CD14-positive monocyte (primary cell): ENCODE measurements at regions not wholly inside any gene's neighbourhood (a gene's known extent, or its start where the extent isn't known, plus 50 kb on each side); places are given as distances from the start of the nearest gene placed in this dataset.

Source experiments
- DNase-seq, 3 donors: peaks; one replicate each; pipeline ENCODE4 v3.0.0-alpha.2; 2011 to 2022
- H2AFZ ChIP-seq: 2 replicates; pipeline ENCODE4 v1.6.0; 2012; ENCODE audit warnings: mild to moderate bottlenecking, low read depth, low read length, inconsistent platforms; ENCODE audit not compliant: insufficient read depth, poor library complexity, severe bottlenecking
- H3K27ac ChIP-seq, 2 donors: 1 replicate in 1 of 2; 2 replicates in 1 of 2; pipeline ENCODE4 v1.5.1; 2012 to 2013; ENCODE audit warnings: low read length in 2 of 2, control low read depth in 1 of 2, inconsistent platforms in 1 of 2, low read depth in 1 of 2, mild to moderate bottlenecking in 1 of 2
- H3K27me3 ChIP-seq, 2 donors: one replicate each; pipeline versions ENCODE4 v1.6.0 to v1.6.1; 2011 to 2013; ENCODE audit warnings: low read length in 2 of 2; ENCODE audit not compliant: control insufficient read depth in 2 of 2, insufficient read depth in 2 of 2
- H3K36me3 ChIP-seq, 2 donors: replicated peaks in 1 of 2; 1 replicate in 1 of 2; 2 replicates in 1 of 2; pipeline versions ENCODE4 v1.5.1 to v1.6.1; 2012 to 2013; ENCODE audit warnings: low read length in 2 of 2, control low read depth in 1 of 2, inconsistent platforms in 1 of 2, mild to moderate bottlenecking in 1 of 2; ENCODE audit not compliant: insufficient read depth in 2 of 2, control insufficient read depth in 1 of 2
- H3K4me1 ChIP-seq, 2 donors: 1 replicate in 1 of 2; 2 replicates in 1 of 2; pipeline versions ENCODE4 v1.5.1 to v1.6.1; 2012 to 2013; ENCODE audit warnings: low read length in 2 of 2, control low read depth in 1 of 2, inconsistent platforms in 1 of 2, mild to moderate bottlenecking in 1 of 2, moderate library complexity in 1 of 2; ENCODE audit not compliant: insufficient read depth in 2 of 2, control insufficient read depth in 1 of 2
- H3K4me2 ChIP-seq: replicated peaks from 2 replicates; pipeline ENCODE3; 2012; ENCODE audit warnings: low read length, moderate library complexity, mild to moderate bottlenecking; ENCODE audit not compliant: poor library complexity, severe bottlenecking; ENCODE audit errors: extremely low read depth
- H3K4me3 ChIP-seq, 3 experiments: fragments of 200-600 bp in 1 of 3; sonication (generic) in 1 of 3; replicated peaks in 1 of 3; 1 replicate in 2 of 3; 2 replicates in 1 of 3; pipeline ENCODE4 v1.5.1; 2011 to 2013; ENCODE audit warnings: low read length in 3 of 3, mild to moderate bottlenecking in 3 of 3, control low read depth in 2 of 3, low read depth in 2 of 3, inconsistent platforms in 1 of 3, moderate library complexity in 1 of 3
- H3K79me2 ChIP-seq: 2 replicates; pipeline ENCODE4 v1.6.0; 2012; ENCODE audit warnings: mild to moderate bottlenecking, control low read depth, inconsistent platforms, low read length, moderate library complexity; ENCODE audit not compliant: insufficient read depth
- H3K9ac ChIP-seq: 2 replicates; pipeline ENCODE4 v1.6.0; 2017; ENCODE audit warnings: low read length, mild to moderate bottlenecking; ENCODE audit not compliant: insufficient read depth, poor library complexity, severe bottlenecking
- H3K9me3 ChIP-seq, 2 donors: replicated peaks in 1 of 2; 1 replicate in 1 of 2; 2 replicates in 1 of 2; pipeline versions ENCODE4 v1.5.1 to v1.6.1; 2012 to 2013; ENCODE audit warnings: low read length in 2 of 2, control low read depth in 1 of 2; ENCODE audit not compliant: control insufficient read depth in 1 of 2, insufficient read depth in 1 of 2
- H4K20me1 ChIP-seq: 2 replicates; pipeline ENCODE4 v1.6.0; 2012; ENCODE audit warnings: mild to moderate bottlenecking, low read length, control low read depth, moderate library complexity; ENCODE audit not compliant: insufficient read depth
- H3K27ac Mint-ChIP-seq, 7 donors: one replicate each; pipeline ENCODE4 v1.8.0; 2020; ENCODE audit warnings: mild to moderate bottlenecking in 7 of 7, mixed read lengths in 7 of 7, moderate library complexity in 6 of 7, inconsistent platforms in 2 of 7
- H3K27me3 Mint-ChIP-seq, 3 donors: one replicate each; pipeline ENCODE4 v1.8.0; 2021 to 2022; ENCODE audit warnings: low read depth in 3 of 3, mild to moderate bottlenecking in 3 of 3, mixed read lengths in 3 of 3, moderate library complexity in 3 of 3, inconsistent platforms in 1 of 3
- H3K36me3 Mint-ChIP-seq, 2 donors: one replicate each; pipeline ENCODE4 v1.8.0; 2020; ENCODE audit warnings: mixed read lengths in 2 of 2, inconsistent platforms in 1 of 2, mild to moderate bottlenecking in 1 of 2
- H3K4me1 Mint-ChIP-seq: one replicate; pipeline ENCODE4 v1.8.0; 2020; ENCODE audit warnings: mild to moderate bottlenecking, mixed read lengths
- H3K4me3 Mint-ChIP-seq, 2 donors: one replicate each; pipeline ENCODE4 v1.8.0; 2020; ENCODE audit warnings: mild to moderate bottlenecking in 2 of 2, mixed read lengths in 2 of 2, moderate library complexity in 1 of 2
- H3K9me3 Mint-ChIP-seq, 7 donors: one replicate each; pipeline ENCODE4 v1.8.0; 2020 to 2022; ENCODE audit warnings: mixed read lengths in 7 of 7, mild to moderate bottlenecking in 6 of 7, moderate library complexity in 6 of 7, inconsistent platforms in 2 of 7
- WGBS: methylation state at CpG from one replicate; pipeline ENCODE4 v1.1.5; 2013; ENCODE audit warnings: missing lambda C conversion rate; ENCODE audit not compliant: insufficient coverage; 5-methylcytosine and 5-hydroxymethylcytosine counted together
- intact Hi-C, 2 donors: fragments of 100-400 bp; cut with micrococcal nuclease; formaldehyde crosslinking; loops; one replicate each; pipeline versions ENCODE4 v1.15.0 to v1.15.1; 2023
- TF ChIP-seq, protein P1 (sequence below): fragments of 200-600 bp; IDR thresholded peaks from one replicate; pipeline ENCODE4 v1.8.0; 2022; ENCODE audit warnings: antibody characterized with exemption, mild to moderate bottlenecking

GRCh38 chr5:2276101-2276500, 393.4 kb upstream of the IRX4 start:
- TF ChIP-seq, protein P1, sequence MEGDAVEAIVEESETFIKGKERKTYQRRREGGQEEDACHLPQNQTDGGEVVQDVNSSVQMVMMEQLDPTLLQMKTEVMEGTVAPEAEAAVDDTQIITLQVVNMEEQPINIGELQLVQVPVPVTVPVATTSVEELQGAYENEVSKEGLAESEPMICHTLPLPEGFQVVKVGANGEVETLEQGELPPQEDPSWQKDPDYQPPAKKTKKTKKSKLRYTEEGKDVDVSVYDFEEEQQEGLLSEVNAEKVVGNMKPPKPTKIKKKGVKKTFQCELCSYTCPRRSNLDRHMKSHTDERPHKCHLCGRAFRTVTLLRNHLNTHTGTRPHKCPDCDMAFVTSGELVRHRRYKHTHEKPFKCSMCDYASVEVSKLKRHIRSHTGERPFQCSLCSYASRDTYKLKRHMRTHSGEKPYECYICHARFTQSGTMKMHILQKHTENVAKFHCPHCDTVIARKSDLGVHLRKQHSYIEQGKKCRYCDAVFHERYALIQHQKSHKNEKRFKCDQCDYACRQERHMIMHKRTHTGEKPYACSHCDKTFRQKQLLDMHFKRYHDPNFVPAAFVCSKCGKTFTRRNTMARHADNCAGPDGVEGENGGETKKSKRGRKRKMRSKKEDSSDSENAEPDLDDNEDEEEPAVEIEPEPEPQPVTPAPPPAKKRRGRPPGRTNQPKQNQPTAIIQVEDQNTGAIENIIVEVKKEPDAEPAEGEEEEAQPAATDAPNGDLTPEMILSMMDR: no peak
- Histone ChIP-seq H3K79me2 (no peaks in the 10 kb centered on the region), H3K4me1 (no peaks in the 10 kb centered on the region), H4K20me1 (no peaks in the 10 kb centered on the region), H3K27me3 (no peaks in the 10 kb centered on the region), H3K27ac (no peak overlapping the region), H2AFZ (no peak overlapping the region), H3K4me2 (no peak overlapping the region), H3K9ac (no peak overlapping the region), H3K9me3 (peaks cover 5% of the 10 kb centered on the region in 2 donors), H3K4me3 (no peak overlapping the region), H3K36me3 (no peaks in the 10 kb centered on the region)
- intact Hi-C loops: no loop called here
- no peaks in the 10 kb centered on the region for H3K4me1 Mint-ChIP-seq
- no peaks in the 10 kb centered on the region for H3K36me3 Mint-ChIP-seq
- no peak overlapping the region for H3K27ac Mint-ChIP-seq
- peaks cover 3 to 32% (median 6%) of the 10 kb centered on the region in 7 donors for H3K9me3 Mint-ChIP-seq
- 87% methylated on average over 7 of the region's 8 CpGs for WGBS
- peaks cover 0 to 5% (median 2%) of the 10 kb centered on the region in 3 donors for H3K27me3 Mint-ChIP-seq
- H3K4me3 Mint-ChIP-seq: no peak overlapping the region
- no peak for DNase-seq

GRCh38 chr5:2272755-2273154, 390.0 kb upstream of the IRX4 start:
- intact Hi-C loops: no loop called here
- DNase-seq: no peak
- H3K4me3 Mint-ChIP-seq: no peak overlapping the region

More at GRCh38 chr5:2272755-2273154, 390.0 kb upstream of the IRX4 start:
- Histone ChIP-seq H3K27ac (no peak overlapping the region), H3K9me3 (peaks cover 0 to 5% of the 10 kb centered on the region in 2 donors), H4K20me1 (no peaks in the 10 kb centered on the region), H3K36me3 (no peaks in the 10 kb centered on the region), H3K4me2 (no peak overlapping the region), H3K9ac (no peak overlapping the region), H3K79me2 (no peaks in the 10 kb centered on the region), H3K4me1 (no peaks in the 10 kb centered on the region), H2AFZ (no peak overlapping the region), H3K27me3 (no peaks in the 10 kb centered on the region), H3K4me3 (no peak overlapping the region)
- peaks cover 0 to 2% (median 0%) of the 10 kb centered on the region in 3 donors for H3K27me3 Mint-ChIP-seq
- no peaks in the 10 kb centered on the region for H3K4me1 Mint-ChIP-seq
- whole genome bisulfite sequencing: 77% methylated on average over 10 of the region's 13 CpGs
- H3K27ac Mint-ChIP-seq: no peak overlapping the region
- no peaks in the 10 kb centered on the region for H3K36me3 Mint-ChIP-seq
- TF ChIP-seq, protein P1: no peak
- H3K9me3 Mint-ChIP-seq: peaks cover 2 to 13% (median 6%) of the 10 kb centered on the region in 7 donors
